CD8-positive, alpha-beta memory T cell (primary cell): ENCODE measurements at regions not wholly inside any gene's neighbourhood (a gene's known extent, or its start where the extent isn't known, plus 50 kb on each side); places are given as distances from the start of the nearest gene placed in this dataset.

Experiments
- CTCF ChIA-PET: fragments of 350-600 bp; sonication (Branson Sonifier 250); formaldehyde crosslinking; loops from one replicate; lab custom pipeline; 2021; ENCODE audit warnings: antibody characterized with exemption; lab: Charles Lee
- POLR2A ChIA-PET: fragments of 350-600 bp; sonication (Branson Sonifier 250); formaldehyde crosslinking; loops from one replicate; lab custom pipeline; 2021; ENCODE audit warnings: antibody characterized with exemption; lab: Charles Lee
- DNase-seq, 5 donors: peaks; one replicate each; pipeline versions ENCODE4 v3.0.0 to v3.0.0-alpha.2; 2020 to 2022; ENCODE audit warnings: mixed read lengths in 1 of 5
- H3K27ac ChIP-seq: one replicate; pipeline ENCODE4 v1.7.0; 2013; ENCODE audit warnings: low read depth, mild to moderate bottlenecking, low read length, moderate library complexity
- H3K27me3 ChIP-seq: 2 replicates; pipeline ENCODE4 v1.7.0; 2013; ENCODE audit warnings: low read length, mild to moderate bottlenecking; ENCODE audit not compliant: insufficient read depth, poor library complexity, severe bottlenecking
- H3K36me3 ChIP-seq: 2 replicates; pipeline ENCODE4 v1.7.0; 2013; ENCODE audit warnings: mild to moderate bottlenecking, low read length, moderate library complexity; ENCODE audit not compliant: insufficient read depth
- H3K4me1 ChIP-seq: 2 replicates; pipeline ENCODE4 v1.7.0; 2013; ENCODE audit warnings: mild to moderate bottlenecking, low read length, moderate library complexity; ENCODE audit not compliant: insufficient read depth
- H3K4me3 ChIP-seq: 2 replicates; pipeline ENCODE4 v1.7.0; 2013; ENCODE audit warnings: mild to moderate bottlenecking, low read length
- H3K9me3 ChIP-seq: 2 replicates; pipeline ENCODE4 v1.7.0; 2013; ENCODE audit warnings: mild to moderate bottlenecking, low read length
- H3K27ac Mint-ChIP-seq, 8 donors: one replicate each; pipeline ENCODE4 v1.8.0; 2020 to 2021; ENCODE audit warnings: mixed read lengths in 8 of 8, mild to moderate bottlenecking in 6 of 8, inconsistent platforms in 3 of 8, moderate library complexity in 3 of 8
- H3K27me3 Mint-ChIP-seq, 2 donors: one replicate each; pipeline ENCODE4 v1.8.0; 2020 to 2021; ENCODE audit warnings: mixed read lengths in 2 of 2, mild to moderate bottlenecking in 1 of 2, moderate library complexity in 1 of 2
- H3K36me3 Mint-ChIP-seq, 3 donors: one replicate each; pipeline ENCODE4 v1.8.0; 2020 to 2021; ENCODE audit warnings: mixed read lengths in 3 of 3, inconsistent platforms in 1 of 3, mild to moderate bottlenecking in 1 of 3
- H3K4me1 Mint-ChIP-seq, 3 donors: one replicate each; pipeline ENCODE4 v1.8.0; 2020 to 2021; ENCODE audit warnings: mixed read lengths in 3 of 3, inconsistent platforms in 1 of 3, mild to moderate bottlenecking in 1 of 3
- H3K4me3 Mint-ChIP-seq, 7 donors: one replicate each; pipeline ENCODE4 v1.8.0; 2020 to 2021; ENCODE audit warnings: mixed read lengths in 7 of 7, mild to moderate bottlenecking in 6 of 7, moderate library complexity in 4 of 7, inconsistent platforms in 2 of 7
- H3K9me3 Mint-ChIP-seq, 5 donors: one replicate each; pipeline ENCODE4 v1.8.0; 2020 to 2022; ENCODE audit warnings: mixed read lengths in 5 of 5, mild to moderate bottlenecking in 3 of 5, moderate library complexity in 2 of 5, inconsistent platforms in 1 of 5

- H3K36me3 ChIP-seq: no peaks in the 10 kb centered on the region
- ChIA-PET POLR2A (no interaction called here), CTCF (no interaction called here)
- H3K4me3 ChIP-seq: no peak overlapping the region
- peak in 1 of 5 donors; percentile 2 for DNase-seq
- H3K9me3 ChIP-seq: no peaks in the 10 kb centered on the region
- Mint-ChIP-seq H3K36me3 (no peaks in the 10 kb centered on the region), H3K27me3 (peaks cover 3 to 12% of the 10 kb centered on the region in 2 donors), H3K27ac (no peak overlapping the region), H3K4me1 (no peaks in the 10 kb centered on the region), H3K4me3 (no peak overlapping the region), H3K9me3 (peaks cover 0 to 5% (median 0%) of the 10 kb centered on the region in 5 donors)
- no peaks in the 10 kb centered on the region for H3K4me1 ChIP-seq
- H3K27me3 ChIP-seq: no peaks in the 10 kb centered on the region
- H3K27ac ChIP-seq: no peak overlapping the region
These were observed 193.2 kb downstream of the INO80D start for GRCh38 chr2:205892665-205893259.

GRCh38 chr2:205892251-205892655, 193.7 kb downstream of the INO80D start:
- Histone ChIP-seq H3K27me3 (no peaks in the 10 kb centered on the region), H3K36me3 (no peaks in the 10 kb centered on the region), H3K27ac (no peak overlapping the region), H3K9me3 (no peaks in the 10 kb centered on the region), H3K4me3 (no peak overlapping the region), H3K4me1 (no peaks in the 10 kb centered on the region)
- DNase-seq: no peak
- no peak overlapping the region for H3K27ac Mint-ChIP-seq
- peaks cover 3 to 12% of the 10 kb centered on the region in 2 donors for H3K27me3 Mint-ChIP-seq
- ChIA-PET POLR2A (no interaction called here), CTCF (no interaction called here)
- H3K4me3 Mint-ChIP-seq: no peak overlapping the region
- H3K4me1 Mint-ChIP-seq: no peaks in the 10 kb centered on the region
- no peaks in the 10 kb centered on the region for H3K36me3 Mint-ChIP-seq
- peaks cover 0 to 5% (median 0%) of the 10 kb centered on the region in 5 donors for H3K9me3 Mint-ChIP-seq

- Mint-ChIP-seq H3K27me3 (peaks cover 10 to 24% of the 10 kb centered on the region in 2 donors), H3K4me1 (no peaks in the 10 kb centered on the region), H3K4me3 (no peak overlapping the region), H3K27ac (no peak overlapping the region), H3K9me3 (peaks cover 0 to under 1% (median 0%) of the 10 kb centered on the region in 5 donors), H3K36me3 (no peaks in the 10 kb centered on the region)
- CTCF ChIA-PET: no interaction called here
- Histone ChIP-seq H3K27ac (no peak overlapping the region), H3K36me3 (no peaks in the 10 kb centered on the region), H3K4me3 (no peak overlapping the region), H3K27me3 (no peaks in the 10 kb centered on the region), H3K9me3 (no peaks in the 10 kb centered on the region), H3K4me1 (no peaks in the 10 kb centered on the region)
- no peak for DNase-seq
- POLR2A ChIA-PET: no interaction called here
These were observed 196.9 kb downstream of the INO80D start for GRCh38 chr2:205889114-205889513.

- CTCF ChIA-PET: no interaction called here
- H3K27me3 ChIP-seq: no peaks in the 10 kb centered on the region
- POLR2A ChIA-PET: no interaction called here
- no peak for DNase-seq
- Mint-ChIP-seq H3K4me1 (no peaks in the 10 kb centered on the region), H3K4me3 (no peak overlapping the region), H3K36me3 (no peaks in the 10 kb centered on the region), H3K27me3 (peaks cover 11 to 29% of the 10 kb centered on the region in 2 donors), H3K9me3 (no peaks in the 10 kb centered on the region), H3K27ac (no peak overlapping the region)
- H3K36me3 ChIP-seq: no peaks in the 10 kb centered on the region
- H3K27ac ChIP-seq: no peak overlapping the region
- no peaks in the 10 kb centered on the region for H3K4me1 ChIP-seq
- H3K9me3 ChIP-seq: no peaks in the 10 kb centered on the region
- H3K4me3 ChIP-seq: no peak overlapping the region
These were observed 198.3 kb downstream of the INO80D start for GRCh38 chr2:205887637-205888036.

GRCh38 chr2:205885492-205886099, 200.4 kb downstream of the INO80D start:
- POLR2A ChIA-PET: no interaction called here
- Mint-ChIP-seq H3K27me3 (peaks cover 25 to 37% of the 10 kb centered on the region in 2 donors), H3K27ac (no peak overlapping the region), H3K36me3 (no peaks in the 10 kb centered on the region), H3K9me3 (no peaks in the 10 kb centered on the region), H3K4me3 (no peak overlapping the region), H3K4me1 (no peaks in the 10 kb centered on the region)
- peak in 4 of 5 donors; percentile 7 to 50 (median 14) for DNase-seq
- Histone ChIP-seq H3K4me3 (no peak overlapping the region), H3K36me3 (no peaks in the 10 kb centered on the region), H3K4me1 (no peaks in the 10 kb centered on the region), H3K27ac (no peak overlapping the region), H3K27me3 (no peaks in the 10 kb centered on the region), H3K9me3 (no peaks in the 10 kb centered on the region)
- CTCF ChIA-PET: no interaction called here

- ChIA-PET CTCF (no interaction called here), POLR2A (no interaction called here)
- peak overlapping the region in 1 of 7 donors; percentile 48 for H3K4me3 Mint-ChIP-seq
- H3K9me3 Mint-ChIP-seq: no peaks in the 10 kb centered on the region
- Histone ChIP-seq H3K36me3 (no peaks in the 10 kb centered on the region), H3K4me1 (no peaks in the 10 kb centered on the region), H3K27ac (no peak overlapping the region), H3K9me3 (no peaks in the 10 kb centered on the region), H3K27me3 (no peaks in the 10 kb centered on the region), H3K4me3 (no peak overlapping the region)
- no peak overlapping the region for H3K27ac Mint-ChIP-seq
- H3K36me3 Mint-ChIP-seq: no peaks in the 10 kb centered on the region
- no peak for DNase-seq
- no peaks in the 10 kb centered on the region for H3K4me1 Mint-ChIP-seq
- peaks cover 26 to 38% of the 10 kb centered on the region in 2 donors for H3K27me3 Mint-ChIP-seq
These were observed 201.7 kb downstream of the NRP2 start for GRCh38 chr2:205883965-205884364.

- CTCF ChIA-PET: no interaction called here
- Mint-ChIP-seq H3K4me1 (no peaks in the 10 kb centered on the region), H3K9me3 (no peaks in the 10 kb centered on the region)
These were observed 200.6 kb downstream of the NRP2 start for GRCh38 chr2:205882806-205883425.

GRCh38 chr2:205880048-205880447, 197.7 kb downstream of the NRP2 start:
- ChIA-PET CTCF (no interaction called here), POLR2A (no interaction called here)
- no peak for DNase-seq
- H3K4me3 Mint-ChIP-seq: no peak overlapping the region
- Histone ChIP-seq H3K36me3 (no peaks in the 10 kb centered on the region), H3K4me1 (no peaks in the 10 kb centered on the region), H3K4me3 (no peak overlapping the region), H3K27ac (no peak overlapping the region), H3K27me3 (no peaks in the 10 kb centered on the region), H3K9me3 (no peaks in the 10 kb centered on the region)
- H3K4me1 Mint-ChIP-seq: no peaks in the 10 kb centered on the region
- H3K27me3 Mint-ChIP-seq: peaks cover 25 to 29% of the 10 kb centered on the region in 2 donors
- H3K36me3 Mint-ChIP-seq: no peaks in the 10 kb centered on the region
- peaks cover 0 to 2% (median 0%) of the 10 kb centered on the region in 5 donors for H3K9me3 Mint-ChIP-seq
- no peak overlapping the region for H3K27ac Mint-ChIP-seq

More at GRCh38 chr2:205882806-205883425, 200.6 kb downstream of the NRP2 start:
- Mint-ChIP-seq H3K36me3 (no peaks in the 10 kb centered on the region), H3K27me3 (peaks cover 28 to 40% of the 10 kb centered on the region in 2 donors), H3K4me3 (no peak overlapping the region), H3K27ac (no peak overlapping the region)
- DNase-seq: no peak
- H3K36me3 ChIP-seq: no peaks in the 10 kb centered on the region
- POLR2A ChIA-PET: no interaction called here
- H3K27me3 ChIP-seq: no peaks in the 10 kb centered on the region
- H3K4me3 ChIP-seq: no peak overlapping the region
- H3K27ac ChIP-seq: no peak overlapping the region
- H3K4me1 ChIP-seq: no peaks in the 10 kb centered on the region
- no peaks in the 10 kb centered on the region for H3K9me3 ChIP-seq
